ENCODE measurements at regions not wholly inside any gene's neighbourhood (a gene's known extent, or its start where the extent isn't known, plus 50 kb on each side); places are given as distances from the start of the nearest gene placed in this dataset.
"Not testable (repeated sequence)": the region's sequence is repeated elsewhere in the genome, so short reads cannot be mapped to it uniquely, and the experiment has no call there.

- Histone ChIP-seq H3K4me3 (ENCODE audit: low read depth, low read length) (no peak overlapping the region), H3K36me3 (ENCODE audit: control insufficient read depth, insufficient read depth, low read length) (no peaks in the 10 kb centered on the region), H3K27me3 (ENCODE audit: control insufficient read depth, insufficient read depth, low read length) (peaks cover 2% of the 10 kb centered on the region)
- TF ChIP-seq CTCF (IDR thresholded peaks at IDR 0.05; ENCODE audit: insufficient read depth, low read length, poor library complexity, severe bottlenecking): no peak
- no peak for DNase-seq (ENCODE audit: low read depth)
These were observed 85.6 kb upstream of the EGFL6 start for GRCh38 chrX:13483773-13484172.

GRCh38 chrX:13482746-13483541, 86.5 kb upstream of the EGFL6 start:
- Histone ChIP-seq H3K27me3 (ENCODE audit: control insufficient read depth, insufficient read depth, low read length) (peaks cover 2% of the 10 kb centered on the region), H3K36me3 (ENCODE audit: control insufficient read depth, insufficient read depth, low read length) (no peaks in the 10 kb centered on the region), H3K4me3 (ENCODE audit: low read depth, low read length) (no peak overlapping the region)
- DNase-seq (ENCODE audit: low read depth): no peak
- TF ChIP-seq CTCF (IDR thresholded peaks at IDR 0.05; ENCODE audit: insufficient read depth, low read length, poor library complexity, severe bottlenecking): no peak

- not testable (repeated sequence) for H3K36me3 ChIP-seq (ENCODE audit: control insufficient read depth, insufficient read depth, low read length); H3K27me3 ChIP-seq (ENCODE audit: control insufficient read depth, insufficient read depth, low read length); DNase-seq (ENCODE audit: low read depth); H3K4me3 ChIP-seq (ENCODE audit: low read depth, low read length)
These were observed 88.6 kb upstream of the EGFL6 start for GRCh38 chrX:13480780-13481179.

- DNase-seq (ENCODE audit: low read depth): no peak
- no peaks in the 10 kb centered on the region for H3K36me3 ChIP-seq (ENCODE audit: control insufficient read depth, insufficient read depth, low read length)
- TF ChIP-seq CTCF (IDR thresholded peaks at IDR 0.05; ENCODE audit: insufficient read depth, low read length, poor library complexity, severe bottlenecking): no peak
- peaks cover 2% of the 10 kb centered on the region for H3K27me3 ChIP-seq (ENCODE audit: control insufficient read depth, insufficient read depth, low read length)
- H3K4me3 ChIP-seq (ENCODE audit: low read depth, low read length): no peak overlapping the region
These were observed 90.0 kb upstream of the EGFL6 start for GRCh38 chrX:13479452-13479813.

GRCh38 chrX:13478740-13479451, 90.5 kb upstream of the EGFL6 start:
- DNase-seq (ENCODE audit: low read depth): no peak
- Histone ChIP-seq H3K36me3 (ENCODE audit: control insufficient read depth, insufficient read depth, low read length) (no peaks in the 10 kb centered on the region), H3K27me3 (ENCODE audit: control insufficient read depth, insufficient read depth, low read length) (peaks cover 2% of the 10 kb centered on the region), H3K4me3 (ENCODE audit: low read depth, low read length) (no peak overlapping the region)
- no peak for TF ChIP-seq CTCF (IDR thresholded peaks at IDR 0.05; ENCODE audit: insufficient read depth, low read length, poor library complexity, severe bottlenecking)

GRCh38 chrX:13476384-13476783, 93.0 kb upstream of the EGFL6 start:
- peaks cover 2% of the 10 kb centered on the region for H3K27me3 ChIP-seq (ENCODE audit: control insufficient read depth, insufficient read depth, low read length)
- no peaks in the 10 kb centered on the region for H3K36me3 ChIP-seq (ENCODE audit: control insufficient read depth, insufficient read depth, low read length)
- no peak overlapping the region for H3K4me3 ChIP-seq (ENCODE audit: low read depth, low read length)
- no peak for TF ChIP-seq CTCF (IDR thresholded peaks at IDR 0.05; ENCODE audit: insufficient read depth, low read length, poor library complexity, severe bottlenecking)
- no peak for DNase-seq (ENCODE audit: low read depth)
